A549 (cell line): ENCODE measurements at regions not wholly inside any gene's neighbourhood (a gene's known extent, or its start where the extent isn't known, plus 50 kb on each side); places are given as distances from the start of the nearest gene placed in this dataset.

Source experiments
- ATAC-seq, 2 experiments: fragments of 200-7000 bp in 1 of 2; fragments of >200 bp in 1 of 2; cut with Nextera tagmentation in 1 of 2; cut with Tn5 transposase in 1 of 2; 3 replicates each; pipeline versions ENCODE4 v1.8.0 to v1.9.1; 2018 to 2020; ENCODE audit warnings: mild to moderate bottlenecking in 1 of 2, moderate library complexity in 1 of 2
- CTCF ChIA-PET: fragments of 300-600 bp; sonication (Branson Sonifier 250); formaldehyde crosslinking; extraction: SDS; loops from one replicate; lab custom pipeline; 2021; ENCODE audit warnings: antibody characterized with exemption, inconsistent platforms; lab: Yijun Ruan, JAX
- POLR2A ChIA-PET: fragments of 350-600 bp; formaldehyde crosslinking; extraction: SDS; loops from one replicate; lab custom pipeline; 2021; ENCODE audit warnings: antibody characterized with exemption, inconsistent platforms; lab: Yijun Ruan, JAX
- DNase-seq, 2 experiments: peaks; one replicate each; pipeline versions ENCODE4 v3.0.0 to v3.0.0-alpha.2; 2011 to 2016; ENCODE audit warnings: low read depth in 1 of 2, low spot score in 1 of 2
- FAIRE-seq: peaks from 2 replicates; lab custom pipeline; 2011; peaks lifted over from hg19 to GRCh38; lab: Jason Lieb, UNC
- H3K27ac ChIP-seq, 2 experiments: fragments of >200 bp; sonication (Bioruptor Twin); formaldehyde crosslinking; 3 replicates each; pipeline ENCODE4 v1.5.1; 2016 to 2017
- H3K4me1 ChIP-seq: fragments of >200 bp; sonication (Bioruptor Twin); formaldehyde crosslinking; 3 replicates; pipeline ENCODE4 v1.6.1; 2016
- H3K4me2 ChIP-seq: fragments of >200 bp; sonication (Bioruptor Twin); formaldehyde crosslinking; 3 replicates; pipeline ENCODE4 v1.6.1; 2016
- H3K4me3 ChIP-seq: fragments of >200 bp; sonication (Bioruptor Twin); formaldehyde crosslinking; 3 replicates; pipeline ENCODE4 v1.5.1; 2016
- H3K9me3 ChIP-seq: fragments of >200 bp; sonication (Bioruptor Twin); formaldehyde crosslinking; 3 replicates; pipeline ENCODE4 v1.6.1; 2016
- CBX8 ChIP-seq: fragments of 200-600 bp; sonication (generic); IDR thresholded peaks from 2 replicates; pipeline ENCODE4 v1.6.1; 2016
- CHD2 ChIP-seq: fragments of 150-350 bp; IDR thresholded peaks from 2 replicates; pipeline ENCODE4 v1.6.1; 2014; ENCODE audit warnings: low read length; ENCODE audit not compliant: partially characterized antibody
- CHD4 ChIP-seq: fragments of 200-600 bp; sonication (generic); IDR thresholded peaks from 2 replicates; pipeline ENCODE4 v1.6.1; 2016; ENCODE audit warnings: antibody characterized with exemption, mild to moderate bottlenecking, borderline replicate concordance
- EHF ChIP-seq: fragments of 250-450 bp; sonication (Bioruptor Pico); IDR thresholded peaks from 2 replicates; pipeline ENCODE4 v1.5.0; 2020; ENCODE audit warnings: mild to moderate bottlenecking
- EHMT2 ChIP-seq: fragments of 200-600 bp; sonication (generic); IDR thresholded peaks from 2 replicates; pipeline ENCODE4 v1.6.1; 2016; ENCODE audit warnings: antibody characterized with exemption, low read depth, mild to moderate bottlenecking, moderate library complexity
- ELK1 ChIP-seq: fragments of 150-350 bp; IDR thresholded peaks from 2 replicates; pipeline ENCODE4 v1.6.1; 2014; ENCODE audit warnings: low read depth, mild to moderate bottlenecking, low read length
- EP300 ChIP-seq, 2 experiments: fragments of >200 bp; sonication (Bioruptor Twin); formaldehyde crosslinking; IDR thresholded peaks; 2 replicates in 1 of 2; 3 replicates in 1 of 2; pipeline ENCODE4 v1.6.1; 2016 to 2017
- FOSB ChIP-seq: fragments of 250-450 bp; sonication (Bioruptor Pico); IDR thresholded peaks from 2 replicates; pipeline ENCODE4 v1.5.0; 2020; ENCODE audit warnings: mild to moderate bottlenecking, moderate library complexity
- FOXS1 ChIP-seq: fragments of 250-450 bp; sonication (Bioruptor Pico); IDR thresholded peaks from 2 replicates; pipeline ENCODE4 v1.5.0; 2020; ENCODE audit warnings: mild to moderate bottlenecking, moderate library complexity
- GATA3 ChIP-seq: IDR thresholded peaks from 2 replicates; pipeline ENCODE4 v1.6.1; 2012; ENCODE audit warnings: borderline replicate concordance
- HES2 ChIP-seq: fragments of >200 bp; sonication (Bioruptor Twin); formaldehyde crosslinking; IDR thresholded peaks from 2 replicates; pipeline ENCODE4 v1.6.1; 2016
- HMGXB4 ChIP-seq: fragments of 250-450 bp; sonication (Bioruptor Pico); IDR thresholded peaks from 2 replicates; pipeline ENCODE4 v1.5.0; 2021; ENCODE audit warnings: mild to moderate bottlenecking, moderate library complexity, borderline replicate concordance
- JUN ChIP-seq, 2 experiments: fragments of >200 bp; sonication (Bioruptor Twin); formaldehyde crosslinking; IDR thresholded peaks; 2 replicates in 1 of 2; 3 replicates in 1 of 2; pipeline ENCODE4 v1.6.1; 2016 to 2017
- KDM5A ChIP-seq: fragments of 200-600 bp; sonication (generic); IDR thresholded peaks from 2 replicates; pipeline ENCODE4 v1.6.1; 2016; ENCODE audit warnings: antibody characterized with exemption, mild to moderate bottlenecking
- MAX ChIP-seq: IDR thresholded peaks from 2 replicates; pipeline ENCODE4 v1.6.1; 2012
- MYC ChIP-seq: IDR thresholded peaks from 2 replicates; pipeline ENCODE4 v1.6.1; 2012; ENCODE audit warnings: mild to moderate bottlenecking, inconsistent platforms, low read length, improper control_type of control experiment, borderline replicate concordance
- NR3C1 ChIP-seq: fragments of >200 bp; sonication (Bioruptor Twin); formaldehyde crosslinking; IDR thresholded peaks from 3 replicates; pipeline ENCODE4 v1.6.1; 2017
- POLR2A ChIP-seq: IDR thresholded peaks from 2 replicates; pipeline ENCODE4 v1.6.1; 2012; ENCODE audit warnings: mild to moderate bottlenecking, low read length
- POLR2AphosphoS2 ChIP-seq: conservative IDR thresholded peaks from 2 replicates; pipeline ENCODE4 v1.6.1; 2012; ENCODE audit warnings: low read length, improper control_type of control experiment, inconsistent platforms
- RCOR1 ChIP-seq: fragments of 150-350 bp; IDR thresholded peaks from 2 replicates; pipeline ENCODE4 v1.6.1; 2014; ENCODE audit warnings: antibody characterized with exemption, low read length, low read depth
- REST ChIP-seq: fragments of 200-600 bp; sonication (generic); IDR thresholded peaks from 2 replicates; pipeline ENCODE4 v1.6.1; 2016; ENCODE audit warnings: antibody characterized with exemption, mild to moderate bottlenecking, moderate library complexity
- RFX5 ChIP-seq: fragments of 450-650 bp; IDR thresholded peaks from 2 replicates; pipeline ENCODE4 v1.7.1; 2014; ENCODE audit warnings: antibody characterized with exemption, mild to moderate bottlenecking, moderate library complexity
- RNF2 ChIP-seq: fragments of 200-600 bp; sonication (generic); IDR thresholded peaks from 2 replicates; pipeline ENCODE4 v1.6.1; 2016; ENCODE audit warnings: low read depth, mild to moderate bottlenecking, antibody characterized with exemption, moderate library complexity, borderline replicate concordance
- SMC3 ChIP-seq: fragments of >200 bp; sonication (Bioruptor Twin); formaldehyde crosslinking; IDR thresholded peaks from 3 replicates; pipeline ENCODE4 v1.6.1; 2018; ENCODE audit warnings: inconsistent platforms
- ZC3H11A ChIP-seq: fragments of 450-650 bp; IDR thresholded peaks from 2 replicates; pipeline ENCODE4 v1.6.1; 2014; ENCODE audit warnings: antibody characterized with exemption, mild to moderate bottlenecking
- ZNF302 ChIP-seq: fragments of 250-450 bp; sonication (Bioruptor Pico); IDR thresholded peaks from 2 replicates; pipeline ENCODE4 v1.9.0; 2021; ENCODE audit warnings: inconsistent platforms, mild to moderate bottlenecking, moderate library complexity
- ZSCAN20 ChIP-seq: fragments of 250-450 bp; sonication (Bioruptor Pico); IDR thresholded peaks from 2 replicates; pipeline ENCODE4 v1.8.0; 2022; ENCODE audit warnings: mild to moderate bottlenecking, moderate library complexity
- WGBS: methylation state at CpG from one replicate; pipeline ENCODE4 v1.1.6; 2017; ENCODE audit errors: missing lambda C conversion rate; 5-methylcytosine and 5-hydroxymethylcytosine counted together

GRCh38 chr12:5155866-5156265 is 112.2 kb downstream of the KCNA5 start:
- 10% methylated on average over 9 of the region's 9 CpGs for WGBS
- Histone ChIP-seq H3K4me3 (no peak overlapping the region), H3K9me3 (no peaks in the 10 kb centered on the region), H3K4me2 (no peak overlapping the region)
- ATAC-seq (no peak), FAIRE-seq (no peak)
- POLR2A ChIA-PET, result no interaction called here
- CTCF ChIA-PET, result no interaction called here
- no peak for TF ChIP-seq ZSCAN20
- no peak for TF ChIP-seq RNF2
- no peak for TF ChIP-seq EHMT2
- TF ChIP-seq CHD2, result no peak
- TF ChIP-seq HES2, result no peak
- TF ChIP-seq EHF (CRISPR knock-in tag), result no peak
- TF ChIP-seq POLR2AphosphoS2, result no peak
- no peak for TF ChIP-seq ZC3H11A
- TF ChIP-seq MYC, result no peak
- no peak for TF ChIP-seq FOSB (CRISPR knock-in tag)
- no peak for TF ChIP-seq ZNF302 (CRISPR knock-in tag)
- TF ChIP-seq EP300 (IDR thresholded peaks at IDR 0.05), result no peak
- no peak for TF ChIP-seq CBX8
- no peak for TF ChIP-seq MAX
- no peak for TF ChIP-seq SMC3
- no peak for TF ChIP-seq GATA3
- TF ChIP-seq ELK1, result no peak
- TF ChIP-seq CHD4, result no peak
- TF ChIP-seq, all 56 proteins: peak for 0
- H3K4me1 ChIP-seq, result no peaks in the 10 kb centered on the region
- no peak overlapping the region for H3K27ac ChIP-seq
- DNase-seq, result no peak

GRCh38 chr12:5160827-5161226 is 117.1 kb downstream of the KCNA5 start:
- no peak overlapping the region for H3K4me2 ChIP-seq
- TF ChIP-seq EP300 (IDR thresholded peaks at IDR 0.05) (no peak), JUN (IDR thresholded peaks at IDR 0.05) (no peak), CHD2 (no peak), RFX5 (no peak), KDM5A (no peak), ZC3H11A (no peak), REST (no peak), ZNF302 (CRISPR knock-in tag) (no peak), FOXS1 (CRISPR knock-in tag) (no peak), RCOR1 (no peak), POLR2A (no peak), MAX (no peak), NR3C1 (no peak), HMGXB4 (CRISPR knock-in tag) (no peak), CHD4 (no peak)
- FAIRE-seq (no peak), DNase-seq (no peak), ATAC-seq (no peak)
- H3K9me3 ChIP-seq, result no peaks in the 10 kb centered on the region
- WGBS, result no CpG with 5 or more reads among the region's 1 CpG
- ChIA-PET CTCF (no interaction called here), POLR2A (no interaction called here)
- H3K4me3 ChIP-seq, result no peak overlapping the region
- no peaks in the 10 kb centered on the region for H3K4me1 ChIP-seq
- H3K27ac ChIP-seq, result no peak overlapping the region
